ENCODE measurements at regions not wholly inside any gene's neighbourhood (a gene's known extent, or its start where the extent isn't known, plus 50 kb on each side); places are given as distances from the start of the nearest gene placed in this dataset.
"Not testable (repeated sequence)": the region's sequence is repeated elsewhere in the genome, so short reads cannot be mapped to it uniquely, and the experiment has no call there.

DNA sequence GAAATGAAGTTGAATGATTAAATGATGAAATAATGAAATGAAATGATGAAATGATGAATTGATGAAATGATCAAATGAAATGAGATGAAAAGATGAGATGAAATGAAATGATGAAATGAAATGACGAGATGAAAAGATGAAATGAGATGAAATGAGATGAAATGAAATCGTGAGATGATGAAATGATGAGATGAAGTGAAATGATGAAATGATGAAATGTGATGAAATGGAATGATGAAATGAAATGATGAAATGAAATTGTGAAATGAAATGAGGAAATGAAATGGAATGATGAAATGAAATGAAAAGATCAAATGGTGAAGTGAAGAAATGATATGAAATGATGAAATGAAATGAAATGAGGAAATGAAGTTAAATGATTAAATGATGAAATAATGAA is 468.7 kb downstream of the FAM72C start:
- H3K36me3 ChIP-seq (ENCODE audit: control insufficient read depth in 1 of 2, insufficient read depth in 2 of 2, low read length in 2 of 2); H3K9me2 ChIP-seq (ENCODE audit: insufficient read depth); H3K27me3 ChIP-seq (ENCODE audit: insufficient read depth, low read length); RAD21 ChIA-PET (ENCODE audit: low non-redundant PET in 1 of 2, low total read pairs in 2 of 2, uncharacterized antibody in 2 of 2, unreplicated experiment in 2 of 2); H3K79me2 ChIP-seq (ENCODE audit: insufficient read depth, low read length); H3K4me1 ChIP-seq (ENCODE audit: control insufficient read depth in 1 of 2, insufficient read depth in 2 of 2, low read length in 2 of 2); H3K4me2 ChIP-seq (ENCODE audit: low read length); H3K9ac ChIP-seq (ENCODE audit: low read length); H4K20me1 ChIP-seq (ENCODE audit: insufficient read depth); intact Hi-C loops (cut with micrococcal nuclease); H2AFZ ChIP-seq (ENCODE audit: low read depth, low read length, poor library complexity, severe bottlenecking); POLR2A ChIA-PET; CTCF ChIA-PET; BruUV-seq (replicated peaks); ATAC-seq; H3K9me3 ChIP-seq (ENCODE audit: control insufficient read depth in 1 of 2, insufficient read depth in 1 of 2, low read depth in 1 of 2, low read length in 2 of 2); H3K27ac ChIP-seq (ENCODE audit: low read depth, low read length); DNase-seq (ENCODE audit: low read depth, low spot score); H3K4me3 ChIP-seq (replicated peaks in 1 of 2; ENCODE audit: low read depth in 1 of 2, low read length in 2 of 2): not testable (repeated sequence)

- H3K27ac ChIP-seq (ENCODE audit: low read depth, low read length); ATAC-seq; BruUV-seq (replicated peaks); RAD21 ChIA-PET (ENCODE audit: low non-redundant PET in 1 of 2, low total read pairs in 2 of 2, uncharacterized antibody in 2 of 2, unreplicated experiment in 2 of 2); H3K4me1 ChIP-seq (ENCODE audit: control insufficient read depth in 1 of 2, insufficient read depth in 2 of 2, low read length in 2 of 2); intact Hi-C loops (cut with micrococcal nuclease); H3K36me3 ChIP-seq (ENCODE audit: control insufficient read depth in 1 of 2, insufficient read depth in 2 of 2, low read length in 2 of 2); POLR2A ChIA-PET; H3K9ac ChIP-seq (ENCODE audit: low read length); H3K79me2 ChIP-seq (ENCODE audit: insufficient read depth, low read length); H3K9me3 ChIP-seq (ENCODE audit: control insufficient read depth in 1 of 2, insufficient read depth in 1 of 2, low read depth in 1 of 2, low read length in 2 of 2); DNase-seq (ENCODE audit: low read depth, low spot score); H3K4me3 ChIP-seq (replicated peaks in 1 of 2; ENCODE audit: low read depth in 1 of 2, low read length in 2 of 2); H3K9me2 ChIP-seq (ENCODE audit: insufficient read depth); H3K27me3 ChIP-seq (ENCODE audit: insufficient read depth, low read length); CTCF ChIA-PET; H2AFZ ChIP-seq (ENCODE audit: low read depth, low read length, poor library complexity, severe bottlenecking); H4K20me1 ChIP-seq (ENCODE audit: insufficient read depth); H3K4me2 ChIP-seq (ENCODE audit: low read length): not testable (repeated sequence)
Measured at GRCh38 chr1:143502038-143502437, 469.7 kb downstream of the FAM72C start.

DNA sequence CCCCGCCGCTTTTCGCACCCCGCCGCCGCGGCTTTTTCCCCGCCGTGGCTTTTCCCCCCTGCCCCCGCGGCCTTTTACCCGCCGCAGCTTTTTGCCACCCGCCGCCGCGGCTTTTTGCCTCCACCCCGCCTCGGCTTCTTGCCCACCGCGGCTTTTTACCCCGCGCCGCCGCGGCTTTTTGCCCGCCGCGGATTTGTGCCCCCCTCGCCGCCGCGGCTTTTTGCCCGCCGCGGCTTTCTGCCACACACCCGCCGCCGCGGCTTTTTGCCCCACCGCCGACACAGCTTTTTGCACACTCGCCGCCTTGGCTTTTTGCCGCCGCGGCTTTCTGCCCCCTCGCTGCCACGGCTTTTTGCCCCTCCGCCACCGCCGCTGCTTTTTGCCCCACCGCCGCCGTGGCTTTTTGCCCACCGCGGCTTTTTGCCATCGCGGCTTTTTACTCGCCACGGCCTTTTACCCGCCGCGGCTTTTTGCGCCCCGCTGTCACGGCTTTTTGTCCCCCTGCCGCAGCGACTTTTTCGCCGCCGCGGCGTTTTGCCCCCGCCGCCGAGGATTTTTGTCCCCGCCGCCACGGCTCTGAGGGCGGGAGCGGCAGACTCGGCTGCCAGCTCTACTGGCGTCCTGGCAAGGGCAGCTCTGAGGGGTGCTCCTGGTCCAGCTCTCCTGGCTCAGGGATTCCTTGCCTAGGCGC is 473.6 kb downstream of the FAM72C start:
- BruUV-seq (replicated peaks); H3K27ac ChIP-seq (ENCODE audit: low read depth, low read length); ATAC-seq; RAD21 ChIA-PET (ENCODE audit: low non-redundant PET in 1 of 2, low total read pairs in 2 of 2, uncharacterized antibody in 2 of 2, unreplicated experiment in 2 of 2); H3K9ac ChIP-seq (ENCODE audit: low read length); H4K20me1 ChIP-seq (ENCODE audit: insufficient read depth); H3K9me2 ChIP-seq (ENCODE audit: insufficient read depth); H3K79me2 ChIP-seq (ENCODE audit: insufficient read depth, low read length); H3K36me3 ChIP-seq (ENCODE audit: control insufficient read depth in 1 of 2, insufficient read depth in 2 of 2, low read length in 2 of 2); DNase-seq (ENCODE audit: low read depth, low spot score); POLR2A ChIA-PET; CTCF ChIA-PET; H2AFZ ChIP-seq (ENCODE audit: low read depth, low read length, poor library complexity, severe bottlenecking); H3K9me3 ChIP-seq (ENCODE audit: control insufficient read depth in 1 of 2, insufficient read depth in 1 of 2, low read depth in 1 of 2, low read length in 2 of 2); H3K27me3 ChIP-seq (ENCODE audit: insufficient read depth, low read length); intact Hi-C loops (cut with micrococcal nuclease); H3K4me1 ChIP-seq (ENCODE audit: control insufficient read depth in 1 of 2, insufficient read depth in 2 of 2, low read length in 2 of 2); H3K4me2 ChIP-seq (ENCODE audit: low read length); H3K4me3 ChIP-seq (replicated peaks in 1 of 2; ENCODE audit: low read depth in 1 of 2, low read length in 2 of 2): not testable (repeated sequence)

Measured in HCT116 (cell line).